OCI-LY3 (cell line): ENCODE measurements at regions not wholly inside any gene's neighbourhood (a gene's known extent, or its start where the extent isn't known, plus 50 kb on each side); places are given as distances from the start of the nearest gene placed in this dataset.

Experiments used
- H2AFZ ChIP-seq: fragments of 200-600, 300-600 bp; shearing (Covaris generic); 2 replicates; pipeline ENCODE4 v1.6.0; 2014; ENCODE audit warnings: antibody characterized with exemption, low read depth, low read length
- H3K27ac ChIP-seq: fragments of 200-600, 300-600 bp; sonication (generic); 2 replicates; pipeline ENCODE4 v1.5.1; 2014; ENCODE audit warnings: mild to moderate bottlenecking, low read length, moderate library complexity, mixed read lengths
- H3K27me3 ChIP-seq: fragments of 200-600, 300-600 bp; sonication (generic); 2 replicates; pipeline ENCODE4 v1.6.1; 2014; ENCODE audit warnings: low read depth, low read length, mixed read lengths
- H3K36me3 ChIP-seq: fragments of 200-600, 300-600 bp; sonication (generic); replicated peaks from 2 replicates; pipeline ENCODE3; 2014; ENCODE audit warnings: low read depth, low read length, mixed read lengths
- H3K4me1 ChIP-seq: fragments of 300-600, 200-600 bp; sonication (generic); 2 replicates; pipeline ENCODE4 v1.6.1; 2014; ENCODE audit warnings: low read length, mixed read lengths
- H3K4me2 ChIP-seq: fragments of 200-600, 300-600 bp; sonication (generic); 2 replicates; pipeline ENCODE4 v1.6.1; 2014; ENCODE audit warnings: low read length, mixed read lengths
- H3K4me3 ChIP-seq: fragments of 300-600, 200-600 bp; sonication (generic); 2 replicates; pipeline ENCODE4 v1.5.1; 2014; ENCODE audit warnings: antibody characterized with exemption, mild to moderate bottlenecking, low read length, moderate library complexity
- H3K79me2 ChIP-seq: fragments of 300-600, 200-600 bp; shearing (Covaris generic); 2 replicates; pipeline ENCODE4 v1.6.1; 2014; ENCODE audit warnings: mild to moderate bottlenecking, low read length, mixed read lengths
- H3K9ac ChIP-seq: fragments of 300-600, 200-600 bp; shearing (Covaris generic); 2 replicates; pipeline ENCODE4 v1.6.0; 2014; ENCODE audit warnings: mild to moderate bottlenecking, low read length, moderate library complexity
- H3K9me3 ChIP-seq: fragments of 200-600, 300-600 bp; shearing (Covaris generic); 2 replicates; pipeline ENCODE4 v1.6.1; 2014; ENCODE audit warnings: low read length, mixed read lengths; ENCODE audit not compliant: insufficient read depth
- H4K20me1 ChIP-seq: fragments of 200-600, 300-600 bp; sonication (generic); 2 replicates; pipeline ENCODE4 v1.6.1; 2016; ENCODE audit warnings: low read length, mixed read lengths; ENCODE audit not compliant: insufficient read depth
- EZH2phosphoT487 ChIP-seq: fragments of 200-600 bp; shearing (Covaris generic); IDR thresholded peaks from 2 replicates; pipeline ENCODE4 v1.6.1; 2018; ENCODE audit warnings: antibody characterized with exemption, mixed run types, low read depth
- TF ChIP-seq, protein P1 (sequence below): fragments of 200-600, 300-600 bp; sonication (generic); IDR thresholded peaks from 2 replicates; pipeline ENCODE4 v1.5.1; 2014; ENCODE audit warnings: antibody characterized with exemption, low read length, low read depth

DNA sequence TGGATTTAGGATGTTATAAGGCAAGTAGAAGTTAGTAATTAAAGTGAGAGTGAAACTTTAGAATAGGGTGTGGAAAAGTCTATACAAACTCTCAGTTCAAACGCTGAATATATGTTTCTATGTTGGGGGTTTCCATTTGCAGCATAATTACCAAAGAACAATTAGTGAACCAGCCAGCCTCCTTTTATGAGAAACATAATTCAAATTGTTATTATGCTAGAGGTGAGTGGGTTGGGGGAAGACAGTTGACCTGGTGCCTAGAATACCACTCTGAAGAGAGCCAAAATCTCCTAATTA, 435.8 kb downstream of the MDFIC start:
- Histone ChIP-seq H4K20me1 (no peaks in the 10 kb centered on the region), H2AFZ (no peak overlapping the region), H3K9ac (no peak overlapping the region), H3K79me2 (no peaks in the 10 kb centered on the region), H3K4me2 (no peak overlapping the region), H3K4me3 (no peak overlapping the region), H3K9me3 (no peaks in the 10 kb centered on the region), H3K36me3 (no peaks in the 10 kb centered on the region), H3K4me1 (no peaks in the 10 kb centered on the region), H3K27ac (no peak overlapping the region), H3K27me3 (no peaks in the 10 kb centered on the region)
- TF ChIP-seq, protein P1, sequence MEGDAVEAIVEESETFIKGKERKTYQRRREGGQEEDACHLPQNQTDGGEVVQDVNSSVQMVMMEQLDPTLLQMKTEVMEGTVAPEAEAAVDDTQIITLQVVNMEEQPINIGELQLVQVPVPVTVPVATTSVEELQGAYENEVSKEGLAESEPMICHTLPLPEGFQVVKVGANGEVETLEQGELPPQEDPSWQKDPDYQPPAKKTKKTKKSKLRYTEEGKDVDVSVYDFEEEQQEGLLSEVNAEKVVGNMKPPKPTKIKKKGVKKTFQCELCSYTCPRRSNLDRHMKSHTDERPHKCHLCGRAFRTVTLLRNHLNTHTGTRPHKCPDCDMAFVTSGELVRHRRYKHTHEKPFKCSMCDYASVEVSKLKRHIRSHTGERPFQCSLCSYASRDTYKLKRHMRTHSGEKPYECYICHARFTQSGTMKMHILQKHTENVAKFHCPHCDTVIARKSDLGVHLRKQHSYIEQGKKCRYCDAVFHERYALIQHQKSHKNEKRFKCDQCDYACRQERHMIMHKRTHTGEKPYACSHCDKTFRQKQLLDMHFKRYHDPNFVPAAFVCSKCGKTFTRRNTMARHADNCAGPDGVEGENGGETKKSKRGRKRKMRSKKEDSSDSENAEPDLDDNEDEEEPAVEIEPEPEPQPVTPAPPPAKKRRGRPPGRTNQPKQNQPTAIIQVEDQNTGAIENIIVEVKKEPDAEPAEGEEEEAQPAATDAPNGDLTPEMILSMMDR: no peak
- TF ChIP-seq EZH2phosphoT487: no peak

- Histone ChIP-seq H3K9ac (no peak overlapping the region), H3K4me3 (no peak overlapping the region), H3K36me3 (no peaks in the 10 kb centered on the region), H3K27ac (no peak overlapping the region), H3K4me1 (no peaks in the 10 kb centered on the region), H3K79me2 (no peaks in the 10 kb centered on the region), H3K4me2 (no peak overlapping the region), H4K20me1 (no peaks in the 10 kb centered on the region), H2AFZ (peak overlapping the region; percentile 47), H3K27me3 (no peaks in the 10 kb centered on the region), H3K9me3 (no peaks in the 10 kb centered on the region)
- TF ChIP-seq, protein P1: no peak
- TF ChIP-seq EZH2phosphoT487: no peak
Observed at GRCh38 chr7:115356999-115357702, 435.3 kb downstream of the MDFIC start.

DNA sequence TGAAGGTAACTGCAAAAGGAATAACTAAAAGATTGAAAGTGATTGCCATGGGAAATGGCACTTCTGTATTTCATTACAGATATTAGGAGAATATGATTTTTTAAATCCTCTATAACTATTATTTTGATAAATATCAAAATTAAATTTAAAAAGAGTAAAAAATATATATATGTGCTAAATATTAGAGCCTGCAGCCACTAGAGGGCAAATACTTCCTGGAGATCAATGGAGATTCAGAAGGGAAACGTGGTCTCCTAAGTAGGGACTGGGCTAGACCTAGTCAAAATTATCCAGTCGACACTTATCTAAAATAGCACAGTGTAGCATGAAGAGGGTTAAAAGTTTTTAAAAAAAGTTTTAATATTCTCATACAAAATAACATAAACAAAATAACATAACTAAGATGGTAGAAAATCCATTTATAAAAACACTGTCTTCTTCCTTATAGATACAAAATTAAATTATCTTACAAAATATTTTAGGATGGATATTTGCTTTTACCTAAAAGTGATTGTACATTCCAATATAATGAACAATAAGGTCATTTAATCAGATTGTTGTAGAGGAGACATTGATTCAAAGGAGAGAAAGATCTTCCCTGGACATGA, 434.3 kb downstream of the MDFIC start:
- Histone ChIP-seq H3K79me2 (no peaks in the 10 kb centered on the region), H3K4me3 (no peak overlapping the region), H4K20me1 (no peaks in the 10 kb centered on the region), H3K9me3 (no peaks in the 10 kb centered on the region), H3K9ac (no peak overlapping the region), H3K4me2 (no peak overlapping the region), H3K36me3 (no peaks in the 10 kb centered on the region), H2AFZ (peak overlapping the region; percentile 47), H3K4me1 (no peaks in the 10 kb centered on the region), H3K27ac (no peak overlapping the region), H3K27me3 (no peaks in the 10 kb centered on the region)
- no peak for TF ChIP-seq EZH2phosphoT487
- TF ChIP-seq, protein P1: peak; percentile 33; the same call in 1 of the 2 replicates

DNA sequence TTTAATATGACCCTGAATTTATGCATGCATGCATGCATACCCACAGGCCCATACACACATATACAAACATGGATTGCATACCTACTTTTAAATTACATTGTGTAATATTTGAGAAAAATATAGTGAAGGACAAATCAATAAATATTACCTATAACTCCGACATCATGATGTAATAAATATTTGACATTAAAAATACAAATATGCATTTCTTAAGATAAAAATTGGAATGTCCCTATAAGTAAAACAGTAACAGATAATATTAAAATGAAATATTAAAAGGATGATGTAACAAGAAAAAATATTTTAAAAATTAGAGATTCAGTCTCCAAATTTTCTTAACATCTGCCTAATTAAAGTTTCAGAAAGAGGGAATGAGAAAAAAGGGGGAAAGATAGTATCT, 433.0 kb downstream of the MDFIC start:
- H3K27ac ChIP-seq: no peak overlapping the region
- H3K4me2 ChIP-seq: no peak overlapping the region
- no peak overlapping the region for H3K4me3 ChIP-seq
- H3K9me3 ChIP-seq: no peaks in the 10 kb centered on the region
- H3K27me3 ChIP-seq: no peaks in the 10 kb centered on the region
- H3K4me1 ChIP-seq: no peaks in the 10 kb centered on the region
- H3K79me2 ChIP-seq: no peaks in the 10 kb centered on the region
- no peak for TF ChIP-seq EZH2phosphoT487
- TF ChIP-seq, protein P1: no peak
- H4K20me1 ChIP-seq: no peaks in the 10 kb centered on the region
- no peaks in the 10 kb centered on the region for H3K36me3 ChIP-seq
- H3K9ac ChIP-seq: no peak overlapping the region
- H2AFZ ChIP-seq: peak overlapping the region; percentile 64; the same call in 1 of the 2 replicates
